ENCODE measurements at regions not wholly inside any gene's neighbourhood (a gene's known extent, or its start where the extent isn't known, plus 50 kb on each side); places are given as distances from the start of the nearest gene placed in this dataset.

DNA sequence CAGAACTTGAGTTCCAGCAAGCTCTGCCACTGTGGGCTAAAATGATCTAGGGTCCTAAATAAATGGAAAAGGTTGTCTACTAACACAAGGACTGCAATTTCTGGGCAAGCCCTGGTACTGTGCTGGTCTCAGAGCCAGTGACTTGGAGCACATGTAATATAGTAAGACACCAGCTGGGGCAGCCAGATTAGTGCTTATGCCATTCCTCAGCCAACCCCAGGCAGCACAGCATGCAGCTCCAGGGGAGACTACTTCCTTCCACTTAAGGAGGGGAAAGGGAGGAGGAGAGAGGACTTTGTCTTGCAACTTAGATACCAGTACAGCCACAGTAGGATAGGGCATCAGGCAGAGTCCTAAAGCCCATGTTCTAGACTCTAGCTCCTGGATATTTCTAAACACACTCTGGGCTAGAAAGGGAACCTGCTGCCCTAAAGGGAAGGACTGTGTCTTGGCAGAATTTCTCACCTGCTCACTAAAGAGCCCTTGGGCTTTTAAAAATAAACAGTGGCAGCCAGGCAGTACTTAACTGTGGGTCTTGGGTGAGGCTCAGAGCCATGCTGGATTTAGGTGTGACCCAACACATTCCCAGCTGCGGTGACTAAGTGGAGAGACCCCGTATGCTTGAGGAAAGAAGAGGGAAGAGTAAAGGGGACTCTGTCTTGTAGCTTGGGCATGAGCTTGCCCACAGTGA lies 223.7 kb upstream of the BCHE start:
- TF ChIP-seq, protein P1, sequence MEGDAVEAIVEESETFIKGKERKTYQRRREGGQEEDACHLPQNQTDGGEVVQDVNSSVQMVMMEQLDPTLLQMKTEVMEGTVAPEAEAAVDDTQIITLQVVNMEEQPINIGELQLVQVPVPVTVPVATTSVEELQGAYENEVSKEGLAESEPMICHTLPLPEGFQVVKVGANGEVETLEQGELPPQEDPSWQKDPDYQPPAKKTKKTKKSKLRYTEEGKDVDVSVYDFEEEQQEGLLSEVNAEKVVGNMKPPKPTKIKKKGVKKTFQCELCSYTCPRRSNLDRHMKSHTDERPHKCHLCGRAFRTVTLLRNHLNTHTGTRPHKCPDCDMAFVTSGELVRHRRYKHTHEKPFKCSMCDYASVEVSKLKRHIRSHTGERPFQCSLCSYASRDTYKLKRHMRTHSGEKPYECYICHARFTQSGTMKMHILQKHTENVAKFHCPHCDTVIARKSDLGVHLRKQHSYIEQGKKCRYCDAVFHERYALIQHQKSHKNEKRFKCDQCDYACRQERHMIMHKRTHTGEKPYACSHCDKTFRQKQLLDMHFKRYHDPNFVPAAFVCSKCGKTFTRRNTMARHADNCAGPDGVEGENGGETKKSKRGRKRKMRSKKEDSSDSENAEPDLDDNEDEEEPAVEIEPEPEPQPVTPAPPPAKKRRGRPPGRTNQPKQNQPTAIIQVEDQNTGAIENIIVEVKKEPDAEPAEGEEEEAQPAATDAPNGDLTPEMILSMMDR (conservative IDR thresholded peaks at IDR 0.05; ENCODE audit: low read depth, low read length) = no peak
- no peak for TF ChIP-seq EZH2 (IDR thresholded peaks at IDR 0.05; ENCODE audit: borderline replicate concordance, low read depth, low read length, poor library complexity, severe bottlenecking)

All from A673 (cell line).